Choroid plexus epithelial cell (primary cell): ENCODE measurements at regions not wholly inside any gene's neighbourhood (a gene's known extent, or its start where the extent isn't known, plus 50 kb on each side); places are given as distances from the start of the nearest gene placed in this dataset.
"Not testable (repeated sequence)": the region's sequence is repeated elsewhere in the genome, so short reads cannot be mapped to it uniquely, and the experiment has no call there.

ENCODE experiments used
- DNase-seq: peaks from one replicate; pipeline ENCODE4 v3.0.0-alpha.2; 2010; ENCODE audit warnings: low read depth
- H3K4me3 ChIP-seq: 2 replicates; pipeline ENCODE4 v1.5.1; 2011; ENCODE audit warnings: low read depth, mild to moderate bottlenecking, control low read depth, low read length, moderate library complexity
- TF ChIP-seq, protein P1 (sequence below): conservative IDR thresholded peaks from 2 replicates; pipeline ENCODE4 v1.5.1; 2011; ENCODE audit warnings: low read depth, mild to moderate bottlenecking, control low read depth, inconsistent platforms, low read length, moderate library complexity

DNA sequence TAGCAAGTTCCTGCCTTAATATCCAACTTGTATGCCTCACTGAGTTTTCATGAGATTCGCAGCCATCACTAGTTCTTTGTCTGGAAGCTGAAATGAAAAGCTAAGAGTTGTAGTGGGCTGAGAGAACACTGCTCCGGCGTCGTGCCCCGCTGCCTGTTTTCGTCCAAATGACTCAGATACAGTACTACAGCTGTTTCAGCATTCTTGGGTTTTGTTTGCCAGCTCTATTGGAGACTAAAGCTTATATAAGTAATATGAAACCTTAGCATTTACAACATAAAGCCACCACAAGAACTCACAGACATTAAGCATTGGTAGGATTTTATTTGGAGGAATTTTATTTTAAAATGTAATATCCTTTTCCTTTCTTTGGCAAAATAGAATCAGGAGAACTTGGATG lies 299.7 kb downstream of the DLEU7 start:
- peak; percentile 91 for DNase-seq
- H3K4me3 ChIP-seq: no peak overlapping the region
- TF ChIP-seq, protein P1, sequence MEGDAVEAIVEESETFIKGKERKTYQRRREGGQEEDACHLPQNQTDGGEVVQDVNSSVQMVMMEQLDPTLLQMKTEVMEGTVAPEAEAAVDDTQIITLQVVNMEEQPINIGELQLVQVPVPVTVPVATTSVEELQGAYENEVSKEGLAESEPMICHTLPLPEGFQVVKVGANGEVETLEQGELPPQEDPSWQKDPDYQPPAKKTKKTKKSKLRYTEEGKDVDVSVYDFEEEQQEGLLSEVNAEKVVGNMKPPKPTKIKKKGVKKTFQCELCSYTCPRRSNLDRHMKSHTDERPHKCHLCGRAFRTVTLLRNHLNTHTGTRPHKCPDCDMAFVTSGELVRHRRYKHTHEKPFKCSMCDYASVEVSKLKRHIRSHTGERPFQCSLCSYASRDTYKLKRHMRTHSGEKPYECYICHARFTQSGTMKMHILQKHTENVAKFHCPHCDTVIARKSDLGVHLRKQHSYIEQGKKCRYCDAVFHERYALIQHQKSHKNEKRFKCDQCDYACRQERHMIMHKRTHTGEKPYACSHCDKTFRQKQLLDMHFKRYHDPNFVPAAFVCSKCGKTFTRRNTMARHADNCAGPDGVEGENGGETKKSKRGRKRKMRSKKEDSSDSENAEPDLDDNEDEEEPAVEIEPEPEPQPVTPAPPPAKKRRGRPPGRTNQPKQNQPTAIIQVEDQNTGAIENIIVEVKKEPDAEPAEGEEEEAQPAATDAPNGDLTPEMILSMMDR: no peak

DNA sequence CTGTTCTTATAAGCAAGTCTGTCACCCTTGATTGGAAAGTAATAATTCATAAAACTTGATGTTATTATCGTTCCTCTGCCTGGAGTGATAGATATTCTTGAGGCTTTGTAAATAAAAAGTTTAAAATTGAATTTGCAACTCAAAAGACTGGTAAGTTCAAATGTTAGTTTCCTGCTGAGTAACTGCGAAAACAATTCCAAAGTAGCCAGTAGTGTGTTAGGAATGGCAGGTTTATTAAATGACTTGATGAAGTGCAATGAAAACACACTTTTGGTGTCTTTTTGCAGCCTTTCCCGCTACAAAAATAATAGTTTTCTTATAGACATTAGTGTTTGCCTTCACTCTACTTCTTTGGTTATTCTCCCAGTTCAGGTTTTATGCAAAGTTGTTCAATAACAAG lies 299.3 kb downstream of the DLEU7 start:
- TF ChIP-seq, protein P1: no peak
- no peak overlapping the region for H3K4me3 ChIP-seq
- DNase-seq: no peak

DNA sequence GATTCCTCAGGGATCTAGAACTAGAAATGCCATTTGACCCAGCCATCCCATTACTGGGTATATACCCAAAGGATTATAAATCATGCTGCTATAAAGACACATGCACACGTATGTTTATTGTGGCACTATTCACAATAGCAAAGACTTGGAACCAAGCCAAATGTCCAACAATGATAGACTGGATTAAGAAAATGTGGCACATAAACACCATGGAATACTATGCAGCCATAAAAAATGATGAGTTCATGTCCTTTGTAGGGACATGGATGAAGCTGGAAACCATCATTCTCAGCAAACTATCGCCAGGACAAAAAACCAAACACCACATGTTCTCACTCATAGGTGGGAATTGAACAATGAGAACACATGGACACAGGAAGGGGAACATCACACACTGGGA lies 296.3 kb downstream of the DLEU7 start:
- H3K4me3 ChIP-seq, DNase-seq: not testable (repeated sequence)

DNA sequence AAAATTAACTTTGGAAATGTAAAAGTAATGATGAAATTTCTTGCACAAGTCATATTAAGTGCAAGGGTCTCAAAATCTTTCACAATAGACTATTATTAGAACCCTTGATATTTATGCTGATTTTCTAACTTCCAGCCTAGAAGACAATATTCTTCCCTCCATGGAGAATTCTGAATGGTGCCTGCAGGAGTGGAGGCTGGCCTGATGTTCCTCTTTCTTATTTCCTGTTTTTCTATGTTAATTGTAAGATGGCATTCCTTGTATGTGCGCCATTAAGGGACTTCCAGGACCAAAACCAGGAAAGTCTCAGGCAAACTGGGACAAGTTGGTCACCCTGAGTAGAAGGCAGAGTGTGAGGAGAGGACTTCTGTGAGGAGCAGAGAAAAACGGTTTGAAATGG lies 294.9 kb downstream of the DLEU7 start:
- no peak overlapping the region for H3K4me3 ChIP-seq
- TF ChIP-seq, protein P1: no peak
- DNase-seq: no peak

DNA sequence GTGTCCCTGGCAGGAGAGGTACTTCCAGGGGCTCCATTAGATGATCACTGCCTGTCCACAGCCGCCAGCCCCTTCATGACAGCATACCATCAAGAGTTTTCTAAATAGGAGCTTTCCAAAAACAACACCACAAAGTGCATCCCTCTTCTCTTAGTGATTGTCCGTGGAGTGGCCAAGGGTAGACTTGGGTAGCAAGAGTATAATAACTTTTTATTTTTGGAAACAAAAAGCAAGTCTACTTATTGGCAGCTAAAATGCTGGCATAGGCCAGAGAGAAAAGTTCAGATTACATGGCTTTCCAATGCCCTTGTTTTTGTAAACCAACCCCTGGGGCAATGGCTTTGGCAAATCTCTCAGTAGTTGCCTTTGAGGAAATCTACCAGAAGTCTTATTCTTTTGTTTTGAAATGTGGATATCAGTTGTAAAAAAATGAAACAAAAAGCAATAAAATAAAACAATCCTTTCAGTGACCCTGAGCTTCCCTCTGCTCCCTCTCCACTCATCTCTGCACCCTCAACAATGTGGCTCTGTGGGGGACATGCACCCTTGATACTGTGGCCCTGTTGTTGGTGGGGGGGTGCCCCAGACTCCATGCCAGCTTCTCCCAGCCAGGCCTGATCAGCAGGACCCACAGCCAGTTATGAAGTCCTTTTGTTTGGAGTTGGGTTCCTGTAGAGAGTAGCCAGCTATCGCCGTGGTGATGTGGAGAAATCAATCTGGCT lies 294.1 kb downstream of the DLEU7 start:
- TF ChIP-seq, protein P1: no peak
- no peak for DNase-seq
- no peak overlapping the region for H3K4me3 ChIP-seq

DNA sequence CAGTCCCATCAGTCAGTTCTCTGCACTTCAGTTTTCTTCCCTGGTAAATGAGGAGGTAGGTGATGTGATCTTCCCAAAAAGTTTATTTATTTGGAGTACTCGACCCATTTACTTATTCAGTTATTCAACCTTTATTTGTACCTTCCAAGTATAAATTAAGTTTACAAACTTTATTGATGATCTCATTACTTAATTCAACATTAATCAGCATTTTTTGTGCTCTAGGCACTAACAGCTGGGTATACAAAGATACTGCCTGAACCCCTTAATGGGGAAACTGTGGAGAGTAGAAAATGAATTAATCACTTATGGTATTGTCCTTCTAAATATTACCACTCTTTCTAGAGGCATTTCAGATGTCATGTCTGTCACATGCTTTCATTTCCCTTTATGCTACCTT lies 293.3 kb downstream of the DLEU7 start:
- H3K4me3 ChIP-seq: no peak overlapping the region
- DNase-seq: no peak
- TF ChIP-seq, protein P1: no peak

DNA sequence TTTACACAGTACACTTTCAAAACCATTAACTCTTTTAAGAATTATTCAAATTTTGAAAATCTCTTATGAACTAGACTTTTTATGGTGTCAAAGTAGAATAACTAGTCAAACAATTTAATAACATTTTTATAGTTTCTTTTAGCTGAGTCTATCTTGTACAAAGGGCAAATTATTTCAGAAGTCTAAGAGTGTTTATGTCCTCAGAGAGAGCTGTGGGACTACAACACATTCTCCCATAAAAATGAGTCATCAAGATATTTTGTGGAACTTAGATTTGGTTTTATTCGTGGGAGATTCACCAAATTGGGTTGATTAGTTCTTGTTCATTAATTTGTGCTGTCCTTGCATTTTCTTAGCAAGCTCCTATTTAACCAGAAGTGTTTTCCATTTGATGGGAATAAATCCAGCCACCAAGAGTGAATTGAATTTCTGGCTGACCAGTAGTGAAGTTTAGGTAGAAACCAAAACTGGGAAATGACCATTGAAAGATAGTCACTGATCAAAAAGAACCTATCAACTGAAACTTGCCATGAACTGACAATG lies 291.0 kb downstream of the DLEU7 start:
- TF ChIP-seq, protein P1: no peak
- H3K4me3 ChIP-seq: no peak overlapping the region
- no peak for DNase-seq
